Stimulated activated naive CD8-positive, alpha-beta T cell treated with anti-CD3 and anti-CD28 coated beads, Interleukin-15, amount 100 ng/mL, for 72 hours (primary cell): ENCODE measurements at regions not wholly inside any gene's neighbourhood (a gene's known extent, or its start where the extent isn't known, plus 50 kb on each side); places are given as distances from the start of the nearest gene placed in this dataset.
A peak's percentile ranks its signal among the peaks of the same experiment; 100 is the strongest.

Source experiments
- ATAC-seq: fragments of 150-1000 bp; cut with Tn5 transposase; 2 replicates; pipeline ENCODE4 v1.10.0; 2021; ENCODE audit warnings: mild to moderate bottlenecking, moderate library complexity
- DNase-seq, 2 donors: peaks; one replicate each; pipeline ENCODE4 v3.0.0; 2021 to 2022
- H3K27ac Mint-ChIP-seq, 2 donors: one replicate each; pipeline ENCODE4 v1.8.0; 2022; ENCODE audit warnings: mild to moderate bottlenecking in 2 of 2, mixed read lengths in 2 of 2, moderate library complexity in 2 of 2
- H3K27me3 Mint-ChIP-seq: one replicate; pipeline ENCODE4 v1.8.0; 2022; ENCODE audit warnings: mixed read lengths
- H3K4me1 Mint-ChIP-seq: one replicate; pipeline ENCODE4 v1.8.0; 2022; ENCODE audit warnings: mild to moderate bottlenecking, mixed read lengths
- H3K4me3 Mint-ChIP-seq, 2 donors: one replicate each; pipeline ENCODE4 v1.8.0; 2022; ENCODE audit warnings: mild to moderate bottlenecking in 2 of 2, mixed read lengths in 2 of 2, moderate library complexity in 1 of 2
- H3K9me3 Mint-ChIP-seq, 2 donors: one replicate each; pipeline ENCODE4 v1.8.0; 2022; ENCODE audit warnings: mixed read lengths in 2 of 2

DNA sequence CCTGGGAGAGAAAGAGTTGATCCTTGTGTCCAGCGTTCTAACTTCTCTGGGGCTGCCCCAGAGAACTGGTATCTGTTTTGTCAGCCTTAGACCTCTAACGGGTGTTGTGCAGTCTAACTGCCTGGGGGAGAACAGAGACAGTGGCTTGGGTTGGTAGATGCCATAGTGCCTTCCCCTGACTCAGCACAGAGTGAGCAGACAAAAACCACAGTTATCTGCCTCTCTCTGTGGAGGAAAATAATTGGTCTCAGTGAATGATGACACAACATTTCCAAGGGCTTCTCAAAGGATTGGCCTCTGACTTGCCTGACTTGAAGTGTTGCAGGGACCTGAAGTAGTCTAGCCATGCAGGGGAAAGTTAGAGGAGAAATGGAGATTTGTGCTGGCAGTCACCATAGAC is 226.2 kb upstream of the MAN1A1 start:
- no peaks in the 10 kb centered on the region for H3K4me1 Mint-ChIP-seq
- H3K9me3 Mint-ChIP-seq = peaks cover 7 to 16% of the 10 kb centered on the region in 2 donors
- ATAC-seq (no peak), DNase-seq (no peak)
- H3K27ac Mint-ChIP-seq = no peak overlapping the region
- no peak overlapping the region for H3K4me3 Mint-ChIP-seq
- H3K27me3 Mint-ChIP-seq = peaks cover 7% of the 10 kb centered on the region

- ATAC-seq (no peak), DNase-seq (no peak)
- Mint-ChIP-seq H3K27me3 (peaks cover 7% of the 10 kb centered on the region), H3K9me3 (no peaks in the 10 kb centered on the region), H3K27ac (peak overlapping the region in 1 of 2 donors; percentile 33), H3K4me1 (no peaks in the 10 kb centered on the region), H3K4me3 (no peak overlapping the region)
Observed at GRCh38 chr6:119568580-119568979, 219.0 kb upstream of the MAN1A1 start.

- DNase-seq (no peak), ATAC-seq (no peak)
- Mint-ChIP-seq H3K4me1 (no peaks in the 10 kb centered on the region), H3K27ac (no peak overlapping the region), H3K9me3 (no peaks in the 10 kb centered on the region), H3K4me3 (no peak overlapping the region), H3K27me3 (peaks cover 7% of the 10 kb centered on the region)
Observed at GRCh38 chr6:119566546-119567260, 217.1 kb upstream of the MAN1A1 start.

- no peaks in the 10 kb centered on the region for H3K4me1 Mint-ChIP-seq
- H3K27me3 Mint-ChIP-seq = peaks cover under 1% of the 10 kb centered on the region
- DNase-seq (no peak), ATAC-seq (no peak)
- H3K9me3 Mint-ChIP-seq = no peaks in the 10 kb centered on the region
- H3K4me3 Mint-ChIP-seq = no peak overlapping the region
- no peak overlapping the region for H3K27ac Mint-ChIP-seq
Observed at GRCh38 chr6:119565893-119566292, 216.3 kb upstream of the MAN1A1 start.

GRCh38 chr6:119562168-119562567 is 212.6 kb upstream of the MAN1A1 start:
- Mint-ChIP-seq H3K27me3 (no peaks in the 10 kb centered on the region), H3K27ac (no peak overlapping the region), H3K9me3 (no peaks in the 10 kb centered on the region), H3K4me3 (no peak overlapping the region), H3K4me1 (no peaks in the 10 kb centered on the region)
- ATAC-seq (no peak), DNase-seq (no peak)

- DNase-seq = no peak
- ATAC-seq = no peak
- Mint-ChIP-seq H3K4me3 (no peak overlapping the region), H3K27me3 (no peaks in the 10 kb centered on the region), H3K9me3 (peaks cover 0 to 2% of the 10 kb centered on the region in 2 donors), H3K27ac (no peak overlapping the region), H3K4me1 (no peaks in the 10 kb centered on the region)
Observed at GRCh38 chr6:119559586-119559985, 210.0 kb upstream of the MAN1A1 start.

DNA sequence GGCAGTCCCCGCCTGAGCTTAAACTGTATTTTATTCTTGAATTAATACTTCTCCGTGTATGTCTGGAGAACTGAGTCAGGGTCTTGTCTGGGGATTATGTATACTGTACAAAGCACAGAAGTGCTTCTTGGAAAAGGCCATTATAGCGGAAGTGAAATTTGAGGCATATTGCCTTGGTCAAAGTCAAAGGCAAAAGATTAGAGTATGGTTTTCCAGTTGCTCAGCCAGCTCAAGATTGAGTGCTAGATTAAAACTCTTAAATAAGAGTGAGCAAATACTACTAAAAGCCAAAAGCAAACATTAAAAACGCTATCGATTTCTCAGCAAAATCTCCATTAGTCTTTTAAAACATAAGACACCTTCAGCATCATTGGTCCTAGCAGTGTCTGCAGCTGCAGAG is 207.7 kb upstream of the MAN1A1 start:
- no peak overlapping the region for H3K4me3 Mint-ChIP-seq
- no peak for ATAC-seq
- peaks cover 0 to 19% of the 10 kb centered on the region in 2 donors for H3K9me3 Mint-ChIP-seq
- no peaks in the 10 kb centered on the region for H3K4me1 Mint-ChIP-seq
- no peaks in the 10 kb centered on the region for H3K27me3 Mint-ChIP-seq
- no peak overlapping the region for H3K27ac Mint-ChIP-seq
- no peak for DNase-seq

DNA sequence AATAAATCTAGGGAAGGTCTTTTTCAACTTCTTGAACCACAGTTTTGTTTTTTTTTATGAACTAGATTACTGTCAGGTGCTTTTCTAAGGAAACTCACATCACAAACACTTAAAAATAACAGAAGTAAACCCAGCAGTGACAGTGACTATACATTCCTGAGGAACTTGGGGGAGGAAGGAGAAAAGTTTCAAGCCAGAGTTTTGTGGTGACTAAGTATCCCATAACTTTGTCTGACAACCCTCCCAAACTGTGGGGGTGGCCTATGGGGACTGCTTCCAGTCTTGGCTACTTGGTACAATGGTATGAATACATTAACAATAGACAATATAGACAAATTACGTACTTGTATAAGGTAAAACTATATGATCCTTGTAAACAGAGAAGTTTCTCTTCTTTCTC is 202.5 kb upstream of the MAN1A1 start:
- no peak overlapping the region for H3K27ac Mint-ChIP-seq
- DNase-seq (no peak), ATAC-seq (no peak)
- H3K4me1 Mint-ChIP-seq = no peaks in the 10 kb centered on the region
- peaks cover 9% of the 10 kb centered on the region for H3K27me3 Mint-ChIP-seq
- H3K4me3 Mint-ChIP-seq = no peak overlapping the region
- peaks cover 0 to 19% of the 10 kb centered on the region in 2 donors for H3K9me3 Mint-ChIP-seq

- Mint-ChIP-seq H3K9me3 (no peaks in the 10 kb centered on the region), H3K27me3 (peaks cover 17% of the 10 kb centered on the region), H3K27ac (no peak overlapping the region), H3K4me1 (no peaks in the 10 kb centered on the region), H3K4me3 (no peak overlapping the region)
- DNase-seq (no peak), ATAC-seq (no peak)
Observed at GRCh38 chr6:119547024-119547423, 197.5 kb upstream of the MAN1A1 start.

DNA sequence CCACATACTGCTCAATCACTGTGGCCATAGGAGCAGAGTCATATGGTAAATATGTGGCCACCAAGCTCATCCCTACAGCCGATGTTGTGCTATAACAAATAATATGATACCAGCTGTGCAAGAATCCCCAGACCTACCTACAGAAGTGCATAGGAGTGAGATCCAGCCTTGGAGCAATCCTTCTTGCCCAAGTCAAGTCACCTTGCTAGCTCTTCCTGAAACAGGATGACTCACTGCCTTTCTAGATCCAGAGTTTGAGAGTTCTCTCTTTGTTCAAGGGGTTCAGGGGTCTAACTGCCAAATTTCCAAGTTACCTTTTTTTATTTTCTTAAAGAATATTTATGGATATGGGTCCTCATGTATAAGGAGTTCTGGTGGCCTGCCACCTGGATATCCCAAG is 195.7 kb upstream of the MAN1A1 start:
- DNase-seq (no peak), ATAC-seq (no peak)
- H3K9me3 Mint-ChIP-seq = no peaks in the 10 kb centered on the region
- H3K4me1 Mint-ChIP-seq = no peaks in the 10 kb centered on the region
- no peak overlapping the region for H3K4me3 Mint-ChIP-seq
- H3K27ac Mint-ChIP-seq = no peak overlapping the region
- H3K27me3 Mint-ChIP-seq = peaks cover 17% of the 10 kb centered on the region

- Mint-ChIP-seq H3K9me3 (no peaks in the 10 kb centered on the region), H3K4me1 (no peaks in the 10 kb centered on the region), H3K27me3 (peaks cover 17% of the 10 kb centered on the region), H3K4me3 (no peak overlapping the region), H3K27ac (no peak overlapping the region)
- ATAC-seq (no peak), DNase-seq (no peak)
Observed at GRCh38 chr6:119544325-119545175, 195.0 kb upstream of the MAN1A1 start.

- Mint-ChIP-seq H3K27ac (peak overlapping the region in 1 of 2 donors; percentile 5), H3K4me1 (no peaks in the 10 kb centered on the region), H3K4me3 (no peak overlapping the region), H3K27me3 (peaks cover 17% of the 10 kb centered on the region), H3K9me3 (no peaks in the 10 kb centered on the region)
- DNase-seq (no peak), ATAC-seq (peak; percentile 21)
Observed at GRCh38 chr6:119543332-119543731, 193.8 kb upstream of the MAN1A1 start.

- DNase-seq (no peak), ATAC-seq (no peak)
- Mint-ChIP-seq H3K9me3 (no peaks in the 10 kb centered on the region), H3K4me1 (no peaks in the 10 kb centered on the region), H3K4me3 (no peak overlapping the region), H3K27ac (no peak overlapping the region), H3K27me3 (peaks cover 8% of the 10 kb centered on the region)
Observed at GRCh38 chr6:119542037-119542436, 192.5 kb upstream of the MAN1A1 start.

- peaks cover 8% of the 10 kb centered on the region for H3K27me3 Mint-ChIP-seq
- no peaks in the 10 kb centered on the region for H3K9me3 Mint-ChIP-seq
- H3K27ac Mint-ChIP-seq = no peak overlapping the region
- no peak for DNase-seq
- H3K4me1 Mint-ChIP-seq = no peaks in the 10 kb centered on the region
- no peak overlapping the region for H3K4me3 Mint-ChIP-seq
- ATAC-seq = peak; percentile 19
Observed at GRCh38 chr6:119541132-119541905, 191.8 kb upstream of the MAN1A1 start.

GRCh38 chr6:119540417-119540816 is 190.9 kb upstream of the MAN1A1 start:
- H3K9me3 Mint-ChIP-seq = no peaks in the 10 kb centered on the region
- no peak overlapping the region for H3K4me3 Mint-ChIP-seq
- peak overlapping the region in 1 of 2 donors; percentile 73 for H3K27ac Mint-ChIP-seq
- peaks cover 8% of the 10 kb centered on the region for H3K27me3 Mint-ChIP-seq
- no peak for DNase-seq
- H3K4me1 Mint-ChIP-seq = no peaks in the 10 kb centered on the region
- ATAC-seq = peak; percentile 36
